ENCODE measurements at regions not wholly inside any gene's neighbourhood (a gene's known extent, or its start where the extent isn't known, plus 50 kb on each side); places are given as distances from the start of the nearest gene placed in this dataset.

DNA sequence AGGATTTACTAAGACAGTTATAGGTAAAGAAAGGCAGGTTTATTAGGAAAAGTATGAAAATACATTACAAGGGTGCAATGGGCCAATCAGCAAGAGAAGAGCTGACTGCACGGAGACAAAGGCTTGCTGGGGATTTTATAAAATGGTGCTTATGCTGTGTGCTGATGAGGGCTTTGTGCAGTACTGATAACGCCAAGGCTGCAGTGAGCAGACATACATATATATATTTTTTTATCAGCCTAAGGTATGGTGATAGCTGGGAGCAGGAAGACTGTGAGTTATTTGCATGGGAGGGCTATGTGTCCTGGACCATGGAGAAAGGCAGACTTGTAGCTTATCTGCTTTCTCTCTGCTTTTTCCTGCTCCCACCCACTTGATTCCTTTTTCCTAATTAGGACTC, 208.1 kb upstream of the ACTBL2 start:
- TF ChIP-seq POLR2A (IDR thresholded peaks at IDR 0.05) (no peak), EP300 (IDR thresholded peaks at IDR 0.05) (no peak)
- TF ChIP-seq, protein P1, sequence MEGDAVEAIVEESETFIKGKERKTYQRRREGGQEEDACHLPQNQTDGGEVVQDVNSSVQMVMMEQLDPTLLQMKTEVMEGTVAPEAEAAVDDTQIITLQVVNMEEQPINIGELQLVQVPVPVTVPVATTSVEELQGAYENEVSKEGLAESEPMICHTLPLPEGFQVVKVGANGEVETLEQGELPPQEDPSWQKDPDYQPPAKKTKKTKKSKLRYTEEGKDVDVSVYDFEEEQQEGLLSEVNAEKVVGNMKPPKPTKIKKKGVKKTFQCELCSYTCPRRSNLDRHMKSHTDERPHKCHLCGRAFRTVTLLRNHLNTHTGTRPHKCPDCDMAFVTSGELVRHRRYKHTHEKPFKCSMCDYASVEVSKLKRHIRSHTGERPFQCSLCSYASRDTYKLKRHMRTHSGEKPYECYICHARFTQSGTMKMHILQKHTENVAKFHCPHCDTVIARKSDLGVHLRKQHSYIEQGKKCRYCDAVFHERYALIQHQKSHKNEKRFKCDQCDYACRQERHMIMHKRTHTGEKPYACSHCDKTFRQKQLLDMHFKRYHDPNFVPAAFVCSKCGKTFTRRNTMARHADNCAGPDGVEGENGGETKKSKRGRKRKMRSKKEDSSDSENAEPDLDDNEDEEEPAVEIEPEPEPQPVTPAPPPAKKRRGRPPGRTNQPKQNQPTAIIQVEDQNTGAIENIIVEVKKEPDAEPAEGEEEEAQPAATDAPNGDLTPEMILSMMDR (IDR thresholded peaks at IDR 0.05) = no peak
